ENCODE measurements at regions not wholly inside any gene's neighbourhood (a gene's known extent, or its start where the extent isn't known, plus 50 kb on each side); places are given as distances from the start of the nearest gene placed in this dataset.
"Not testable (repeated sequence)": the region's sequence is repeated elsewhere in the genome, so short reads cannot be mapped to it uniquely, and the experiment has no call there.

- TF ChIP-seq CTCF (IDR thresholded peaks at IDR 0.05; ENCODE audit: low read length); EZH2 (optimal IDR thresholded peaks at IDR 0.05; ENCODE audit: low read depth, low read length); EZH2phosphoT487 (IDR thresholded peaks at IDR 0.05; ENCODE audit: low read length): not testable (repeated sequence)
Observed at GRCh38 chr13:24941023-24941713, 154.8 kb upstream of the PABPC3 start.

All from MM.1S (cell line).